H1 (cell line): ENCODE measurements at regions not wholly inside any gene's neighbourhood (a gene's known extent, or its start where the extent isn't known, plus 50 kb on each side); places are given as distances from the start of the nearest gene placed in this dataset.

Experiments used
- BRCA1 ChIP-seq: IDR thresholded peaks from 2 replicates; pipeline ENCODE4 v1.6.1; 2012; ENCODE audit warnings: low read depth, low read length, improper control_type of control experiment
- CTCF ChIP-seq, 3 experiments: IDR thresholded peaks; 1 replicate in 2 of 3; 2 replicates in 1 of 3; pipeline versions ENCODE4 v1.5.1 to v1.6.1; 2011; ENCODE audit warnings: low read length in 3 of 3, mild to moderate bottlenecking in 3 of 3, inconsistent platforms in 2 of 3, low read depth in 1 of 3, moderate library complexity in 1 of 3; ENCODE audit not compliant: insufficient read depth in 1 of 3; ENCODE audit errors: control extremely low read depth in 1 of 3
- EZH2 ChIP-seq: fragments of 200-600 bp; sonication (generic); IDR thresholded peaks from 2 replicates; pipeline ENCODE4 v1.7.1; 2012; ENCODE audit warnings: low read depth, mild to moderate bottlenecking, moderate library complexity, low read length, inconsistent platforms; ENCODE audit not compliant: severe bottlenecking
- KDM1A ChIP-seq: fragments of 200-600, 300-600 bp; sonication (generic); IDR thresholded peaks from 2 replicates; pipeline ENCODE4 v1.7.1; 2016; ENCODE audit warnings: mild to moderate bottlenecking, low read length, borderline replicate concordance
- PHF8 ChIP-seq: fragments of 200-600 bp; sonication (generic); conservative IDR thresholded peaks from 2 replicates; pipeline ENCODE4 v1.7.1; 2012; ENCODE audit warnings: low read depth, mild to moderate bottlenecking, inconsistent platforms, low read length, moderate library complexity

- TF ChIP-seq KDM1A (no peak), EZH2 (no peak), BRCA1 (no peak), CTCF (IDR thresholded peaks at IDR 0.05; ENCODE audit: control extremely low read depth in 1 of 3, insufficient read depth in 1 of 3, low read depth in 1 of 3, low read length in 3 of 3) (no peak), PHF8 (no peak)
Measured at GRCh38 chr11:115925568-115926090, 421.4 kb upstream of the CADM1 start.
